D721Med (cell line): ENCODE measurements at regions not wholly inside any gene's neighbourhood (a gene's known extent, or its start where the extent isn't known, plus 50 kb on each side); places are given as distances from the start of the nearest gene placed in this dataset.

Source experiments
- DNase-seq: peaks from one replicate; pipeline ENCODE4 v3.0.0; 2011; ENCODE audit warnings: low spot score; ENCODE audit not compliant: insufficient read length
- FAIRE-seq: peaks from 2 replicates; lab custom pipeline; 2011; peaks lifted over from hg19 to GRCh38; lab: Jason Lieb, UNC
- CTCF ChIP-seq: IDR thresholded peaks from 2 replicates; pipeline ENCODE4 v1.5.1; 2012; ENCODE audit warnings: mild to moderate bottlenecking, control low read depth; ENCODE audit not compliant: insufficient read depth; ENCODE audit errors: missing control alignments

- DNase-seq = no peak
- FAIRE-seq = no peak
Observed at GRCh38 chr1:83617883-83618282, 381.0 kb downstream of the TTLL7 start.

GRCh38 chr1:83615370-83615769 is 383.6 kb downstream of the TTLL7 start:
- no peak for DNase-seq
- no peak for FAIRE-seq
- no peak for TF ChIP-seq CTCF

More at GRCh38 chr1:83617883-83618282, 381.0 kb downstream of the TTLL7 start:
- no peak for TF ChIP-seq CTCF

GRCh38 chr1:83606416-83606955 is 392.4 kb downstream of the TTLL7 start:
- no peak for DNase-seq
- FAIRE-seq = no peak
- no peak for TF ChIP-seq CTCF

GRCh38 chr1:83596331-83596730 is 402.6 kb downstream of the TTLL7 start:
- FAIRE-seq (no peak), DNase-seq (no peak)
- TF ChIP-seq CTCF = no peak

- peak; percentile 14 for TF ChIP-seq CTCF
- DNase-seq (no peak), FAIRE-seq (no peak)
Observed at GRCh38 chr1:83593073-83593472, 405.9 kb downstream of the TTLL7 start.

GRCh38 chr1:83588140-83588539 is 410.8 kb downstream of the TTLL7 start:
- TF ChIP-seq CTCF = no peak
- FAIRE-seq (no peak), DNase-seq (no peak)

- DNase-seq = no peak
- no peak for FAIRE-seq
- peak; percentile 27 for TF ChIP-seq CTCF
Observed at GRCh38 chr1:83583351-83584014, 415.4 kb downstream of the TTLL7 start.
